Right renal cortex interstitium (tissue), 3 donors: ENCODE measurements at regions not wholly inside any gene's neighbourhood (a gene's known extent, or its start where the extent isn't known, plus 50 kb on each side); places are given as distances from the start of the nearest gene placed in this dataset.

ENCODE experiments used
- DNase-seq, 3 donors: peaks; one replicate each; pipeline ENCODE4 v3.0.0-alpha.2; 2013; ENCODE audit warnings: low read depth in 3 of 3, low spot score in 2 of 3

DNA sequence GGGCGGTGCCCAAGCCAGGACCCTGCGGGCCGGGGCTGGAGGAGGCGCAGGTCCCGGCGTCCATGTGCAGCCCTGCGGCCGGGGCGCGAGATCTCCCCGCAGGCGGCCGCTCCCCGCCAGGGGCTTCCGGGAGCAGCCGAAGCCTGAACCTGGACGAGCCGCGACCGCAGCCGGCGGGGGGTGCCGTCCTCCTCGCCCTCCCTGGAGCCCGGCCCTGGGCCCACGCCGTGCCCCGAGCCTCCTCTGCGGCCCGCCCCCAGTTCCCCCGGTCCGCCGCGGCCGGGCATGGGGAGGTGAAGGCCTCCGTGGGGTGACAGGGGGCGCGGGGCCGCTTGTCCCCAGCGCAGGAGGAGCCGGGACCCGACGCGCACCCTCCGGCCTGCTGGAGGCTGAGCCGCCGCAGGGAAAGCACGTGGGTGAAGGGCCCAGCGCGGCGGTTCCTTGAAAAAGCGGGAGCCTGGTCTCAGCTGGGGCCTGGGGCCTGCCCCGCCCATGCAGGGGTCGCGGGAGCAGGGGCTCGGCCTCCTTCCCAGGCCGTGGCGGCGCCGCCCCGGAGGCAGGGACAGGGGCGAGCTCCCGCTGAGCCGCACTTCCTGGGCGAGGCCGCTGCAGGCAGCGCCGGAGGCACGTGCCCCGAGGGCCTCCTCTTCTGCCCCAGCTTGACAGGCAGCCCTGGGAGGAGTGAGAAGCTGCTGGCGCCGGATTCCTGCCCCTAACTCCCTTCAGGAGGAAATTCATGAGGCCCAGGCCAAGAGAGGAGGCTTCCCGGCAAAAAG, 55.6 kb upstream of the PPP2R5C start:
- DNase-seq: no peak

DNA sequence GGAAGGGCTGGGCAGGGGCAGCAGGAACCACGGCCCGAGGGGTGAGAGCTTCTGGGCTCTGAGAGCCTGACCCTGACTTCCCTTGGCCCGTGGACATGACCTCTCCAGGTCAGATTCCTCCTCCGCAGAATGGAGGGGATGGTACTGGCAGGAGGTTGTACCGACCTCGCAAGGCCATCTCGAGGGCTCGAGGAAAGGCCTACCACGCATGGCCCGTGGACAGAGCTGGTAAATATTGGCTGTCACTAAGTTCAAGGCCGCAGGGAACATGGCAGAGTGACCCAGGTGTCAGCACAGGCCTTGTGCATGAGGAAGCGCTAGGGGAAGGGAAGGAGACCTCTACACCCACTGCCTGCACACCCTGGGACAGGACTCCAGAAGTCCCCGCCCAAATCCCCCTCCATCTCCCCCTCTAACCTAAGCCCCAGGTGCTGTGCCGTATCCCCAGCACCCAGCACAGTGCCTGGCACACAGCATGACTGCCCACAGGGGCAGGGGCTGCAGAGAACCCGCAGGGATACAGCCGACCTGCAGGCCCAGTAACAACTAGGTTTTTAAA, 54.9 kb upstream of the PPP2R5C start:
- no peak for DNase-seq

DNA sequence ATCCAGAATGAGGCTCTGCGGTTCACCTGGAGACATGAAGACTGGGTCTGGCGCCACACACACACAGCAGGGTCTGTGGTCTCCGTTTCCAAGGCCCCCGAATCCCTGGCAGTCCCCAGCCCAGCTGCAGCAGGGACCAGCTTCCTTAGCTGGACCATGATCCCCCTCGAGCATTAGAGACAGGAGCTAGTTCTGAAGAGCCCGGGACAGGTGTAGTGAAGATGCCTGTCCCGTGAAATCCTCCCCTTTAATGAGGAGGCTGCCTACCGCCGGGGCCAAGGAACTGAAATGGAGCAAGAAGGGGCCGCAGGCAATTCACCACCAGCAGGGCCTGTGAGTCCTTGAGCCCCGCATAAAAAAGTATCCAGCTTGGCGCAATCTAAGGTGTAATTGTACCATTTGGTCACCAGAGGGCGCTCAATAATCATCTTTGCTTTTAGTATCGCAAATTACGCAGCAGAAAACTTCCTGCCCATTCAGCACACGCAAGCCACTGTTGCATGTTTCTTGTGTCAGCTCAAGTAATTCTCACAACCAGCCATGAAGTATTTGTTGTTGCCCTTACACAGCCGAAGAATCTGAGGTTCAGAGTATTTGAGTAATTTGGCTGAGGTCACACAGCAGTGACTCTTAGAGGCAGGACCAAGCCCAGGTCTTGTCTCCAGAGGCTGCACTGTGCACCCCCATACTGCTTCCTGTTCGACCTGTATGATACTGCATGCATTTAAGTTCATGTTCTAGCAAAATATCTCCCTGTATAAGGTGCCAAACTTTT, 54.3 kb upstream of the PPP2R5C start:
- DNase-seq: peak; percentile 74 to 82 (median 76)

DNA sequence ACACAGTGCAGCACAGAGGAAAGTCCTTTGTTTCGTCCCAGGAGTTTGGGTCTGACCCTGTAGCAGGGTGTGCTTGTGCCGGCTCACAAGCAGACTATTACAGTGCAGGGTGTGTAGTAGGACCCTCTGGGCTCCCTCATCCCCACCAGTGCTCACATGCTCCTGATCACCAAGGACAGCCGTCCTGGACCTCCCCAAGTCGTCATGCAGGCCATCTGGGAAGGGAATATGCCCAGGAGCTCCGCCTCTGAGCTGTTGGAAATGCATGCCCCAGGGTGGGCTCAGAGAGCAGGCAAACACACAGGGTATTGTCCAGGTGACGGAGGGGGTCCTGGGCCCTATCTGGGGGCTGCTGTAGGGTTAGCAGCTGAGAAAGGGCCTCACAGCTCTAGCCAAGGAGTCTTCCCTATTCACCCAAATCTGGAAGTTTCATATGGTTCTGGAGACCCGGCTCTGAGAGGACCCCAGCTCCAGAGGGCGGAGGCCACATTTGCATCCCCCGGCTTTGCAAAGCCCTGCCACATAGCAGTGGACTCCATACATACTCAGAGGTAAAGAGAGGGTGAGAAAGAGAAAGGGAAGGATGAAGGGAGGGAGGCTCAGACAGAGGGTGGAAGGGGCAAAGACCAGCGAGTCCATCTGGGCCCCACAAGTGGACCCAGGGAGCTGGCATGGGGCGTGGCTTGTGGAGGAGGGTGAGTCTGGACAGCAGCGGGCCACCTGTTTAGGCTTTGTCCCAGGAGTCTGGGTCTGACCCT, 53.5 kb upstream of the PPP2R5C start:
- DNase-seq: no peak

DNA sequence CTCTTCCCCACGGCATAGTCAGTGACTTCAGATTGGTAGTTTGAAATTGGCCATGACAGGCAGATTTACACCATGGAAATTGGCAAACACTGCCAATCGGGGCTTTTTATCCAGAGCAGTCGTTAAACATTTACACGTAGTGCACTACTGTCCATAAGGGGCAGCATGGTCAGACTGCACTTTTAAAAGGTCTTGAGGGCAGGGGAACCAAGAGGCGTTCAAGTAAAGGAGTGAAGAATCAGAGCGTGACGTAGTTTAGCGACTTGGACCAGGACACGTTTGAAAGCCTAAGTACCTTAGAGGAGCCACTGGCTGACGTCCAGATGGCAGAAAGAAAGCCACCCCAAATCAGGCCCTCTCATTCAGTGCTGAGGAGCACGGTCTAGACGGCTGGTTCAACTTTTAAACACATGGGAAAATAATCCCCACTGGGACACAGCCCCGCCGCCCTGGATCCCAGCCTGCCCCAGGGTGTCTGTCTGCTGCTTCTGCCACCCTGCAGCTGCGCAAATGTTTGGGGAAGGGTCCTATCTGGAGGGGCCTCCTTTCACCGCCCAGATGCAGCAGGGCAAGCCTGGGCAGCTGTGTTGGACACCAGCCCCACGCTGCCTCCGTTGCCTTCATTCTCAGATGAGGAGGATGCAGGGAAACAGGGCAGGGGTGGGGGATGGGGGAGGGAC, 52.5 kb upstream of the PPP2R5C start:
- DNase-seq: no peak

DNA sequence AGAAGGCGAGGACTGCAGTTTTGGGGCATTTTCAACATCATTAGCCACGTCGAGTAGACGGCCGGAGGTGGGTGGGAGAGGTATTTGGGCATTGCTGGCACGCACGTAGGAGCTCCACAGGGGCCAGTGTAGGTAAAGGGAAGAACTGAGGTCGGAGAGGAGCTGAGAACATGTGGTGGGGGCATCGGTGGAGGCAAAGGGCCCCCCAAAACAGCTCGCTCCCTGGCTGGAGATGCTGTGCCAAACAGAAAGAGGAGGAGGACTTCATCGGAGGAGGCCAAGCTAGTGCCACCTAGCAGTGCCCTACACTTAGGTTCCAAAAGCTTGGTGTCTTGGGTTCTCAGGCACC, 52.0 kb upstream of the PPP2R5C start:
- no peak for DNase-seq

DNA sequence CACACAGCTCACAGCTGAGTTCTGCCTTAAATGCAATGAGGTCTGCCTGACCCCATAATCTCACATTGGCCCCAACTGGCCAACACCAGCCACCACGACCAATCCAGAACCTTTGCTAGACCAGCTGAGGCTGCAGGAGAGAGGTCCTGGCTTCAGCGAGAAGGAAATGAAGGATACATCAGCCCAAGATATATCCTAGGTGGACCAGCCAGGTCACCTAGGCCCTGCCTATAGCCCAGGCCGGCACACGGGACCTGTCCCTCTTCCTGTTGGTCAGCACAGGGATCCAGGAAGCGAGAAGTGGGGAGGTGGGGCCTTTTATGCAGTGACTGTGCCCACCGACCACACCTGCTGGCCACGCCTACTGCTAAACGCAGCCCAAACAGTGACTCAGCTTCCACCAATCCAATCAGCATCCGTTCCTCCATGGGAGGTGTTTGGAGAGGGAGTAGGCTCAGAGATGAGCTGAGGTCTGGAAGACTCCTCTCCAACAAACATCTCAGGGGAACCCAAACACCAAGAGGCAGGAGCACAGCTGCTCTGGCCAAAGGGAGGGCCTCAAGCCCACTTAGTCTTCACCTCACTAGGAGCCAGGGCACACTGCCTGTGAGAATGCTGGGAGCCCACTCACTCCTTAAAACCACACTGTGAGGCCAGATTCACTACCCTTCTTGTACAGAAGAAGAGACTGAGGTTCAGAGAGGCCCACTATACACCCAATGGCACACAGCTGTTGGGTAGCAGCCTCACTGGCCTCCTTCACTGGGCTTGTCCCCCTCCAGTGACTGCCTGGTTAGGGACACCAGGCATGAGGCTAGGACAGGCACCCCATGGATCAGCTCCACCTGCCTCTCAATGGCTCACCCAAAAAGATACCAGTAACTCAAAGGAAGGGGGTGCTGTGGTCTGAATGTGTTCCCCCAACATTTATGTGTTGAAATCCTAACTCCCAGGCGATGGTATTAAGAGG, 51.3 kb upstream of the PPP2R5C start:
- DNase-seq: no peak

DNA sequence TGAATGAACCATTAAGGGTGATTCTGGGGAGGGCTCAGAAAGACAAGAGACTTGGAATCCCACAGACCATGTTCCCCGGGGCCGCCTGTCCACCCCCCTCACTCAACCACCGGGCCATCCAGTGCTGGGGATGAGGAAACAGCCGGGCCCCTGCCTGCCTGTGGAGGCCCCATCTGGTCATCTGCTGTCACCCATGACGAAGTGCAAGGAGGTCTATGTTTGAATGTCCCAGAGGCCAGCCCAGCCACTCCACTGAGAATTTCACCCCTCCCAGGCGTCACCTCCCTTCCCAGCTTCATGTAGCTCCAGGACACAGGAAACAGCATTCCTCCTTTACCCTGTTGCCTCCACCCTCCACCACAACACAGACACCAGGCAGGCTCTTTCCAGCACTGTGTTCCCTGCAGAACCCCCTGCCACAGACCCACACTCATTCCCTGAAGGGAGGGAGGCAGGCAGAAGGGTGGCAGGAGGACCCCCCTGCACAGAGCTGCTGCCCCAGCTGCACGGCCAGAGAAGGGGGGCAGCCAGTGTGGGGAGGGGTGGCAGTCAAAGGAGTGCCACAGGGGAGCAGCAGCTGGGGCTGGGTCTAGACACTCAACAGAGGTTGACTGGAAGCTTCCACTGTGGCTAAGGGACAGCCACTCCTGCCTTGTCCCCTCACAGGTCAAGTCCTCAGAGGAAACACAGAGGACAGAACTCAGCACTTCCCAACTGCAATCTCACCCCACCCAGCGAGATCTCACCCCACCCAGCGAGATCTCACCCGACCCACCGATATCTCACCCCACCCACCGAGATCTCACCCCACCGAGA, 50.3 kb upstream of the PPP2R5C start:
- no peak for DNase-seq
